ENCODE measurements at regions not wholly inside any gene's neighbourhood (a gene's known extent, or its start where the extent isn't known, plus 50 kb on each side); places are given as distances from the start of the nearest gene placed in this dataset.

DNA sequence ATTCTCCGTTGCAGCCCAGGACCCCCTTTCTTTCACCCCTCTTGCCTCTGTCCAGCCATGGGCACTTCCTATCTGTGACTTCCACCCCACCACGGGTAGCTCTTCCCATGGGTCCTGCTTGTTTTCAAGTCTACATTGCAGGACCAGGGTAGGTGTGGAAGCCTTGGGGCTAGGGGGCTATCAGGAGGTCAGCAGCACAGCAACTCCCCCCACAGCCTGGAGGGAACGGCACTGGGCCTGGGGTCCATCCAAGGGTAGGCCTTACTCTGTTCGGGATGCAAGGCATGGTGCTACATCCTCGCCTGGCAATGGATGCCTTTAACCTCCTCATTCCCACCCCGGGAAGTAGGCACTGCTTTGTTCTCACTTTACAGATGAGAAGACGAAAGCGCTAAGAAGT lies 109.3 kb downstream of the IRX5 start:
- peaks cover 10 to 26% of the 10 kb centered on the region in 2 experiments for H3K27me3 ChIP-seq (ENCODE audit: control insufficient read depth in 1 of 2, insufficient read depth in 1 of 2, low read length in 2 of 2)
- no peak for DNase-seq
- H3K23ac ChIP-seq (ENCODE audit: low read length in 2 of 2), result no peak overlapping the region
- no peaks in the 10 kb centered on the region for H3K79me1 ChIP-seq (replicated peaks; ENCODE audit: low read length, poor library complexity, severe bottlenecking)
- H2BK120ac ChIP-seq (ENCODE audit: low read depth, low read length), result no peak overlapping the region
- H4K91ac ChIP-seq (ENCODE audit: low read length), result no peak overlapping the region
- H3K14ac ChIP-seq (ENCODE audit: low read length in 2 of 2), result no peak overlapping the region
- H3K4ac ChIP-seq (ENCODE audit: low read depth in 1 of 2, low read length in 2 of 2), result no peak overlapping the region
- H2AK5ac ChIP-seq (ENCODE audit: low read length, severe bottlenecking), result no peak overlapping the region
- no peak overlapping the region for H3K27ac ChIP-seq (ENCODE audit: low read length, poor library complexity, severe bottlenecking)
- no peaks in the 10 kb centered on the region for H3K36me3 ChIP-seq (ENCODE audit: control insufficient read depth in 1 of 2, insufficient read depth in 2 of 2, low read depth in 1 of 2, low read length in 2 of 2)
- WGBS, result 77% methylated on average over 8 of the region's 8 CpGs
- no peak overlapping the region for H3K4me2 ChIP-seq (ENCODE audit: low read length, poor library complexity, severe bottlenecking)
- no peak overlapping the region for H3K4me3 ChIP-seq (ENCODE audit: insufficient read depth in 1 of 2, low read depth in 1 of 2, low read length in 2 of 2)
- no peak overlapping the region for H3K9ac ChIP-seq (ENCODE audit: low read length)
- no peak overlapping the region for H4K8ac ChIP-seq (ENCODE audit: low read length)
- no peaks in the 10 kb centered on the region for H3K9me3 ChIP-seq (ENCODE audit: control insufficient read depth, low read length)
- no peak overlapping the region for H2BK5ac ChIP-seq (ENCODE audit: low read depth, low read length, poor library complexity, severe bottlenecking)
- H2AFZ ChIP-seq (ENCODE audit: low read depth, low read length), result no peak overlapping the region
- H2BK15ac ChIP-seq (ENCODE audit: low read depth, poor library complexity, severe bottlenecking), result no peak overlapping the region
- peaks cover 9% of the 10 kb centered on the region for H3K4me1 ChIP-seq (ENCODE audit: control insufficient read depth, insufficient read depth, low read depth, low read length)
- H3K18ac ChIP-seq (ENCODE audit: low read depth in 1 of 2, low read length in 2 of 2), result no peak overlapping the region
- no peak overlapping the region for H2BK12ac ChIP-seq (ENCODE audit: low read length in 2 of 2)

DNA sequence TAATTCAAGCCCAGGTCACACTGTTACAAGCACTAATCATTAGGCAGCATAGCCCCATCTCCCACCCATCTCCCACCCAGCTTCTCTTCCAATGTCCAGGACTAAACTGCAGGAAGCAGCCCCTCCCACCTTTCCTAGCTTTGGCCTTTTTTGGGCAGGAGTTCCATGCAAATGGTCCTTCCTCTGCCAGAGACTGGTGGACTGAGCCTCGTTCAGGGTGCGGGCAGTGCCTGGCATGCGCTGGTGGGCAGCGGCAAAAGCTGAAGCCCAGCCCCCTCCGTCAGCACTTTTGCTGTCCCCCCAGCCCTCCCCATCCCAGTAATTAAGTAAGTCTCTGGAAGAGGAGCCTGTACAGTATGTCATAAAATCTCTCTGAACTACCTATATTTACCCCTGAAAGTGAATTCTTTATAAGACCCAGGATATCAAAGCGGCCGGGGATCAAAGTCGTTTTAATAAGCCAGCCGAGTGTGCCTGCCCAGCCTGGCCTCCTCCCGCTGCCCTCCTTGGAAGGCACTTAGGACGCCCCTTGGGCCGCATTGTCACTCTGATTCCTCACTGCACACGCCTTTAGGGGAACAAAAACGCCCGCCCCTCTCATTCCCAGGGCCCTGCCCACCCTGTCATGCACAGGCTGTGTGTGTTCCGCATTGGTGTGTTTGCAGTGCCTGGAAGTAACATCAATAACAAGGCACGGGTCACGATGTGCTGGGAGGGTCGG lies 109.9 kb downstream of the IRX5 start:
- Histone ChIP-seq H3K27me3 (ENCODE audit: control insufficient read depth in 1 of 2, insufficient read depth in 1 of 2, low read length in 2 of 2) (peaks cover 10 to 29% of the 10 kb centered on the region in 2 experiments), H4K91ac (ENCODE audit: low read length) (no peak overlapping the region), H2BK5ac (ENCODE audit: low read depth, low read length, poor library complexity, severe bottlenecking) (no peak overlapping the region), H2BK120ac (ENCODE audit: low read depth, low read length) (no peak overlapping the region), H4K8ac (ENCODE audit: low read length) (no peak overlapping the region), H3K23ac (ENCODE audit: low read length in 2 of 2) (no peak overlapping the region), H3K4ac (ENCODE audit: low read depth in 1 of 2, low read length in 2 of 2) (no peak overlapping the region), H2AK5ac (ENCODE audit: low read length, severe bottlenecking) (no peak overlapping the region), H2BK15ac (ENCODE audit: low read depth, poor library complexity, severe bottlenecking) (no peak overlapping the region), H3K4me1 (ENCODE audit: control insufficient read depth, insufficient read depth, low read depth, low read length) (peaks cover 9% of the 10 kb centered on the region), H3K18ac (ENCODE audit: low read depth in 1 of 2, low read length in 2 of 2) (no peak overlapping the region), H3K9ac (ENCODE audit: low read length) (no peak overlapping the region), H3K4me2 (ENCODE audit: low read length, poor library complexity, severe bottlenecking) (no peak overlapping the region), H2AFZ (ENCODE audit: low read depth, low read length) (no peak overlapping the region), H3K79me1 (replicated peaks; ENCODE audit: low read length, poor library complexity, severe bottlenecking) (no peaks in the 10 kb centered on the region), H3K14ac (ENCODE audit: low read length in 2 of 2) (no peak overlapping the region), H3K36me3 (ENCODE audit: control insufficient read depth in 1 of 2, insufficient read depth in 2 of 2, low read depth in 1 of 2, low read length in 2 of 2) (no peaks in the 10 kb centered on the region), H3K4me3 (ENCODE audit: insufficient read depth in 1 of 2, low read depth in 1 of 2, low read length in 2 of 2) (no peak overlapping the region), H2BK12ac (ENCODE audit: low read length in 2 of 2) (no peak overlapping the region), H3K9me3 (ENCODE audit: control insufficient read depth, low read length) (no peaks in the 10 kb centered on the region), H3K27ac (ENCODE audit: low read length, poor library complexity, severe bottlenecking) (no peak overlapping the region)
- 80% methylated on average over 19 of the region's 19 CpGs for WGBS
- no peak for DNase-seq

DNA sequence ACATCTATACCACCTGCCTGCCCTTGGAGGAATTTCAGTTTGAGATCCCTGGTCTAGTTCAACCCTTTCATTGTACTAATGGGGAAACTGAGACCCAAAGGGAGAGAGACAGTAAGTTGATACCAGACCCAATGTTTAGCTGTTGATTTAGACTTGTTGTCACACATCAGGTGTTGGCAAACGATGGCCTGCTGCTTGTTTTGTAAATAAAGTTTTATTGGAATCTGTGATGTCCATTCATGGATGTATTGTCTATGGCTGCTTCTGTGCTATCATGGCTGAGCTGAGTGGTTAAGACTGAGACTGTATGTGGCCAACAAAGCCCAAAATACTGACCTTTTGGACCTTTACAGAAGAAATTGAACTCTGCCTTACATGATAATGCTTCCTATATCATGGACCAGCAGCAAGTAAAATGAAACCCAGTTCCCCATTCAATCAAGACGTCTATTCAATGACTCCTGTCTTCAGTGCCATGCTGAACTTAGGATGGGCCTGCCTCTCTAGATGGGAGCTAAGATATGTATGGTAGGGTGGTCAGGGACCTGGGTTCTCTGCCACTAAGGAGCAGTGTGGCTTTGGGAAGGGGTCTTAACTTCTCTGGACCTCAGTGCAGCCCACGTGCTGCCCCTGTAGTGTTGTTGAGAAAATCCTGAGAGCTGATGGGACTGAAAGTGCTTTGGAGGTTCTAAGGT lies 111.0 kb downstream of the IRX5 start:
- H3K9me3 ChIP-seq (ENCODE audit: control insufficient read depth, low read length), result no peaks in the 10 kb centered on the region
- no peak overlapping the region for H2BK120ac ChIP-seq (ENCODE audit: low read depth, low read length)
- no peak overlapping the region for H3K23ac ChIP-seq (ENCODE audit: low read length in 2 of 2)
- H3K18ac ChIP-seq (ENCODE audit: low read depth in 1 of 2, low read length in 2 of 2), result no peak overlapping the region
- no peaks in the 10 kb centered on the region for H3K79me1 ChIP-seq (replicated peaks; ENCODE audit: low read length, poor library complexity, severe bottlenecking)
- no peak overlapping the region for H3K9ac ChIP-seq (ENCODE audit: low read length)
- peaks cover 12 to 36% of the 10 kb centered on the region in 2 experiments for H3K27me3 ChIP-seq (ENCODE audit: control insufficient read depth in 1 of 2, insufficient read depth in 1 of 2, low read length in 2 of 2)
- no peak overlapping the region for H2BK5ac ChIP-seq (ENCODE audit: low read depth, low read length, poor library complexity, severe bottlenecking)
- H2AFZ ChIP-seq (ENCODE audit: low read depth, low read length), result no peak overlapping the region
- no peak overlapping the region for H4K91ac ChIP-seq (ENCODE audit: low read length)
- no peak overlapping the region for H3K14ac ChIP-seq (ENCODE audit: low read length in 2 of 2)
- H3K27ac ChIP-seq (ENCODE audit: low read length, poor library complexity, severe bottlenecking), result no peak overlapping the region
- no peak overlapping the region for H2AK5ac ChIP-seq (ENCODE audit: low read length, severe bottlenecking)
- H3K4me2 ChIP-seq (ENCODE audit: low read length, poor library complexity, severe bottlenecking), result no peak overlapping the region
- DNase-seq, result no peak
- H4K8ac ChIP-seq (ENCODE audit: low read length), result no peak overlapping the region
- no peak overlapping the region for H2BK12ac ChIP-seq (ENCODE audit: low read length in 2 of 2)
- H2BK15ac ChIP-seq (ENCODE audit: low read depth, poor library complexity, severe bottlenecking), result no peak overlapping the region
- no peaks in the 10 kb centered on the region for H3K4me1 ChIP-seq (ENCODE audit: control insufficient read depth, insufficient read depth, low read depth, low read length)
- no peaks in the 10 kb centered on the region for H3K36me3 ChIP-seq (ENCODE audit: control insufficient read depth in 1 of 2, insufficient read depth in 2 of 2, low read depth in 1 of 2, low read length in 2 of 2)
- 65% methylated on average over 3 of the region's 3 CpGs for WGBS
- no peak overlapping the region for H3K4me3 ChIP-seq (ENCODE audit: insufficient read depth in 1 of 2, low read depth in 1 of 2, low read length in 2 of 2)
- no peak overlapping the region for H3K4ac ChIP-seq (ENCODE audit: low read depth in 1 of 2, low read length in 2 of 2)

DNA sequence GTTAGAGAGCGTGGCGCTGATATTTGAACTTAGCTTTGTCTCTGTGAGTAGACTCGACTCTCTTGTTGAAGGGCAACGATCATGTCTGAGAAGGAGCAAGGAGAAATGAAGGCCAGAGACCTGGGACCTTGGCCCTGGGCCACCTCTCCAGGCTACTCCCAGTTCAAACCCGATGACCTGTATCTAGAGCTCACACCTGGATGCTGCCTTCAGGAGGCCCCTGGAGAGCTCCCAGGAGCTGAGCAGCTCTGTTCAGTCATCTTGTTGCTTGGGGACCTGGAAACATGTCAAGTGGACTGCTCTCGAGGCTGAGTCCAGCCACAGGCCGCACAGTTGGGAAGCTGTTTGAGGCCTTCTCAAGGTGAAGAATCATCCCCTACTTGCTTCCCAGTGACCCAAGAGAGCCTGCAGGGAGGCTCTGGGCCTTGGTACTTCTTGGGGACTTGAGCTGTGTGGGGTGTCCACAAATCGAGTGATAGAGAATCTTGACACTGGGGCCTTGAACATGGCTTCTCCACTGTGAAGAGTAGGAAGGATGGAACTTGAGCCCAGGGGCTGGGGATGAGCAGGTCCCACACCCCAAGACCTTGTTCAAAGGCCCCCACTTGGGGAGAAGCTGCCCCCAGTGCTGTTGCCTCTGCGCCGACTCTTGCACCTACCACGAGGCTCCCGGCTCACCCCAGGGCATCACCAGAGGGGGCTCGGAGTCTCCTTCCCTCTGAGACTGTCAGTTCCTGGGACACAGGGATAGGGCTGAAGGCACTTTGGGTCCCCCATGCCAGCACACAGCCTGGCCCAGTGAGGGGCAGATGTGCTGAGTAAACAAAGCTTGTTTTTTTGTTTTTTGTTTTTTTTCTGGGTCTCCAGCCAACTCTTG lies 112.1 kb downstream of the IRX5 start:
- H2AK5ac ChIP-seq (ENCODE audit: low read length, severe bottlenecking), result no peak overlapping the region
- no peak overlapping the region for H2BK5ac ChIP-seq (ENCODE audit: low read depth, low read length, poor library complexity, severe bottlenecking)
- H3K36me3 ChIP-seq (ENCODE audit: control insufficient read depth in 1 of 2, insufficient read depth in 2 of 2, low read depth in 1 of 2, low read length in 2 of 2), result no peaks in the 10 kb centered on the region
- H3K4me2 ChIP-seq (ENCODE audit: low read length, poor library complexity, severe bottlenecking), result no peak overlapping the region
- no peak overlapping the region for H3K27ac ChIP-seq (ENCODE audit: low read length, poor library complexity, severe bottlenecking)
- no peak overlapping the region for H3K4me3 ChIP-seq (ENCODE audit: insufficient read depth in 1 of 2, low read depth in 1 of 2, low read length in 2 of 2)
- H3K4ac ChIP-seq (ENCODE audit: low read depth in 1 of 2, low read length in 2 of 2), result no peak overlapping the region
- no peak overlapping the region for H2AFZ ChIP-seq (ENCODE audit: low read depth, low read length)
- H3K14ac ChIP-seq (ENCODE audit: low read length in 2 of 2), result no peak overlapping the region
- H3K4me1 ChIP-seq (ENCODE audit: control insufficient read depth, insufficient read depth, low read depth, low read length), result no peaks in the 10 kb centered on the region
- no peaks in the 10 kb centered on the region for H3K9me3 ChIP-seq (ENCODE audit: control insufficient read depth, low read length)
- H2BK120ac ChIP-seq (ENCODE audit: low read depth, low read length), result no peak overlapping the region
- H2BK15ac ChIP-seq (ENCODE audit: low read depth, poor library complexity, severe bottlenecking), result no peak overlapping the region
- H4K8ac ChIP-seq (ENCODE audit: low read length), result no peak overlapping the region
- no peak for DNase-seq
- H2BK12ac ChIP-seq (ENCODE audit: low read length in 2 of 2), result no peak overlapping the region
- H3K18ac ChIP-seq (ENCODE audit: low read depth in 1 of 2, low read length in 2 of 2), result no peak overlapping the region
- H3K27me3 ChIP-seq (ENCODE audit: control insufficient read depth in 1 of 2, insufficient read depth in 1 of 2, low read length in 2 of 2), result peaks cover 22 to 45% of the 10 kb centered on the region in 2 experiments
- H4K91ac ChIP-seq (ENCODE audit: low read length), result no peak overlapping the region
- H3K9ac ChIP-seq (ENCODE audit: low read length), result no peak overlapping the region
- no peaks in the 10 kb centered on the region for H3K79me1 ChIP-seq (replicated peaks; ENCODE audit: low read length, poor library complexity, severe bottlenecking)
- 90% methylated on average over 13 of the region's 13 CpGs for WGBS
- no peak overlapping the region for H3K23ac ChIP-seq (ENCODE audit: low read length in 2 of 2)
